HepG2 (cell line): ENCODE measurements at regions not wholly inside any gene's neighbourhood (a gene's known extent, or its start where the extent isn't known, plus 50 kb on each side); places are given as distances from the start of the nearest gene placed in this dataset.

Experiments used
- ARID5B ChIP-seq: IDR thresholded peaks from 2 replicates; pipeline ENCODE4 v1.4.0; 2020; ENCODE audit warnings: mild to moderate bottlenecking, missing genetic modification reagents
- BCL6 ChIP-seq: IDR thresholded peaks from 2 replicates; pipeline ENCODE4 v1.6.1; 2016; ENCODE audit warnings: missing genetic modification reagents, missing compliant biosample characterization
- DBP ChIP-seq: sonication (generic); formaldehyde crosslinking; IDR thresholded peaks from 2 replicates; pipeline ENCODE4 v1.4.0; 2020; ENCODE audit warnings: missing genetic modification reagents; ENCODE audit errors: not compliant biosample characterization
- NFATC3 ChIP-seq: sonication (generic); formaldehyde crosslinking; IDR thresholded peaks from 2 replicates; pipeline ENCODE4 v1.5.1; 2020; ENCODE audit warnings: mild to moderate bottlenecking, missing genetic modification reagents
- PRDM15 ChIP-seq: sonication (generic); formaldehyde crosslinking; IDR thresholded peaks from 2 replicates; pipeline ENCODE4 v1.4.0; 2020; ENCODE audit warnings: missing genetic modification reagents
- SOX13 ChIP-seq, 3 experiments: fragments of 450-650 bp in 1 of 3; sonication (generic) in 1 of 3; formaldehyde crosslinking in 1 of 3; IDR thresholded peaks in 2 of 3; conservative IDR thresholded peaks in 1 of 3; 2 replicates each; pipeline versions ENCODE4 v1.5.0 to v1.6.1; 2016 to 2020; ENCODE audit warnings: antibody characterized with exemption in 1 of 3, mild to moderate bottlenecking in 1 of 3, missing compliant biosample characterization in 1 of 3, missing genetic modification reagents in 1 of 3, moderate library complexity in 1 of 3
- THAP11 ChIP-seq: IDR thresholded peaks from 2 replicates; pipeline ENCODE4 v1.6.1; 2016; ENCODE audit warnings: missing biosample characterization, missing genetic modification reagents
- ZFP36L1 ChIP-seq: sonication (generic); formaldehyde crosslinking; IDR thresholded peaks from 2 replicates; pipeline ENCODE4 v1.8.0; 2022; ENCODE audit warnings: mild to moderate bottlenecking, missing genetic modification reagents, moderate library complexity
- ZFP62 ChIP-seq: sonication (generic); formaldehyde crosslinking; IDR thresholded peaks from 2 replicates; pipeline ENCODE4 v1.4.0; 2020; ENCODE audit warnings: missing genetic modification reagents
- ZNF232 ChIP-seq: sonication (generic); formaldehyde crosslinking; IDR thresholded peaks from 2 replicates; pipeline ENCODE4 v1.4.0; 2020; ENCODE audit warnings: missing genetic modification reagents, borderline replicate concordance
- ZNF460 ChIP-seq: sonication (generic); formaldehyde crosslinking; IDR thresholded peaks from 2 replicates; pipeline ENCODE4 v1.5.1; 2020; ENCODE audit warnings: missing genetic modification reagents, mild to moderate bottlenecking, borderline replicate concordance
- ZNF543 ChIP-seq: sonication (generic); formaldehyde crosslinking; IDR thresholded peaks from 2 replicates; pipeline ENCODE4 v1.4.0; 2020; ENCODE audit warnings: mild to moderate bottlenecking, missing genetic modification reagents
- TF ChIP-seq, protein P1 (sequence below): sonication (generic); formaldehyde crosslinking; IDR thresholded peaks from 2 replicates; pipeline ENCODE4 v1.5.1; 2020; ENCODE audit warnings: mild to moderate bottlenecking, moderate library complexity, missing genetic modification reagents
- TF ChIP-seq, protein P2 (sequence below): sonication (generic); formaldehyde crosslinking; IDR thresholded peaks from 2 replicates; pipeline ENCODE4 v1.5.0; 2020; ENCODE audit warnings: mild to moderate bottlenecking, low read depth, missing genetic modification reagents, borderline replicate concordance
- TF ChIP-seq, protein P3 (sequence below): fragments of 450-650 bp; IDR thresholded peaks from 2 replicates; pipeline ENCODE4 v1.6.1; 2016

- TF ChIP-seq, protein P1, sequence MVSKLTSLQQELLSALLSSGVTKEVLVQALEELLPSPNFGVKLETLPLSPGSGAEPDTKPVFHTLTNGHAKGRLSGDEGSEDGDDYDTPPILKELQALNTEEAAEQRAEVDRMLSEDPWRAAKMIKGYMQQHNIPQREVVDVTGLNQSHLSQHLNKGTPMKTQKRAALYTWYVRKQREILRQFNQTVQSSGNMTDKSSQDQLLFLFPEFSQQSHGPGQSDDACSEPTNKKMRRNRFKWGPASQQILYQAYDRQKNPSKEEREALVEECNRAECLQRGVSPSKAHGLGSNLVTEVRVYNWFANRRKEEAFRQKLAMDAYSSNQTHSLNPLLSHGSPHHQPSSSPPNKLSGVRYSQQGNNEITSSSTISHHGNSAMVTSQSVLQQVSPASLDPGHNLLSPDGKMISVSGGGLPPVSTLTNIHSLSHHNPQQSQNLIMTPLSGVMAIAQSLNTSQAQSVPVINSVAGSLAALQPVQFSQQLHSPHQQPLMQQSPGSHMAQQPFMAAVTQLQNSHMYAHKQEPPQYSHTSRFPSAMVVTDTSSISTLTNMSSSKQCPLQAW (CRISPR knock-in tag): no peak
- TF ChIP-seq, protein P2, sequence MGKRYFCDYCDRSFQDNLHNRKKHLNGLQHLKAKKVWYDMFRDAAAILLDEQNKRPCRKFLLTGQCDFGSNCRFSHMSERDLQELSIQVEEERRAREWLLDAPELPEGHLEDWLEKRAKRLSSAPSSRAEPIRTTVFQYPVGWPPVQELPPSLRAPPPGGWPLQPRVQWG: no peak
- TF ChIP-seq, protein P3, sequence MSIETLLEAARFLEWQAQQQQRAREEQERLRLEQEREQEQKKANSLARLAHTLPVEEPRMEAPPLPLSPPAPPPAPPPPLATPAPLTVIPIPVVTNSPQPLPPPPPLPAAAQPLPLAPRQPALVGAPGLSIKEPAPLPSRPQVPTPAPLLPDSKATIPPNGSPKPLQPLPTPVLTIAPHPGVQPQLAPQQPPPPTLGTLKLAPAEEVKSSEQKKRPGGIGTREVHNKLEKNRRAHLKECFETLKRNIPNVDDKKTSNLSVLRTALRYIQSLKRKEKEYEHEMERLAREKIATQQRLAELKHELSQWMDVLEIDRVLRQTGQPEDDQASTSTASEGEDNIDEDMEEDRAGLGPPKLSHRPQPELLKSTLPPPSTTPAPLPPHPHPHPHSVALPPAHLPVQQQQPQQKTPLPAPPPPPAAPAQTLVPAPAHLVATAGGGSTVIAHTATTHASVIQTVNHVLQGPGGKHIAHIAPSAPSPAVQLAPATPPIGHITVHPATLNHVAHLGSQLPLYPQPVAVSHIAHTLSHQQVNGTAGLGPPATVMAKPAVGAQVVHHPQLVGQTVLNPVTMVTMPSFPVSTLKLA: no peak
- TF ChIP-seq THAP11 (CRISPR knock-in tag): 0 out of 2 replicates have a peak, but pooled peaks have one; percentile 12
- TF ChIP-seq ZNF543 (CRISPR knock-in tag): no peak
- TF ChIP-seq BCL6 (CRISPR knock-in tag): peak; percentile 86
- no peak for TF ChIP-seq ZNF232
- TF ChIP-seq ZFP62 (CRISPR knock-in tag): no peak
- no peak for TF ChIP-seq NFATC3 (CRISPR knock-in tag)
- TF ChIP-seq SOX13 (IDR thresholded peaks at IDR 0.05): peak; percentile 91
- TF ChIP-seq SOX13 (CRISPR knock-in tag; conservative IDR thresholded peaks at IDR 0.05 in 1 of 2, IDR thresholded peaks at IDR 0.05 in 1 of 2): peak in 1 of 2 experiments; percentile 99; a peak in 2 of 4 replicates
- TF ChIP-seq ARID5B (CRISPR knock-in tag): peak; percentile 76
- TF ChIP-seq ZNF460 (CRISPR knock-in tag): no peak
- no peak for TF ChIP-seq PRDM15 (CRISPR knock-in tag)
- no peak for TF ChIP-seq DBP
- no peak for TF ChIP-seq ZFP36L1 (CRISPR knock-in tag)
These were observed 165.8 kb downstream of the NUP210 start (continued) for GRCh38 chr3:13254028-13254951.
